GM12878 (cell line): ENCODE measurements at regions not wholly inside any gene's neighbourhood (a gene's known extent, or its start where the extent isn't known, plus 50 kb on each side); places are given as distances from the start of the nearest gene placed in this dataset.

Experiments
- E2F4 ChIP-seq: IDR thresholded peaks from 2 replicates; pipeline ENCODE4 v1.6.1; 2012; ENCODE audit warnings: low read depth, low read length, improper control_type of control experiment
- E2F8 ChIP-seq: fragments of 450-650 bp; IDR thresholded peaks from 2 replicates; pipeline ENCODE4 v1.6.1; 2018; ENCODE audit warnings: mild to moderate bottlenecking, low read depth, moderate library complexity; ENCODE audit not compliant: partially characterized antibody
- KAT2A ChIP-seq: conservative IDR thresholded peaks from 2 replicates; pipeline ENCODE4 v1.6.1; 2011; ENCODE audit warnings: low read depth, low read length; ENCODE audit not compliant: control insufficient read depth
- MEF2A ChIP-seq: IDR thresholded peaks from 2 replicates; pipeline ENCODE4 v1.6.1; 2011; ENCODE audit warnings: low read depth, mild to moderate bottlenecking, low read length, moderate library complexity; ENCODE audit not compliant: insufficient read depth
- MTA2 ChIP-seq: fragments of 450-650 bp; IDR thresholded peaks from 2 replicates; pipeline ENCODE4 v1.6.1; 2016; ENCODE audit warnings: low read depth, mild to moderate bottlenecking, moderate library complexity
- PML ChIP-seq: IDR thresholded peaks from 2 replicates; pipeline ENCODE4 v1.6.1; 2012; ENCODE audit warnings: low read length, inconsistent platforms
- USF1 ChIP-seq: IDR thresholded peaks from 2 replicates; pipeline ENCODE4 v1.6.1; 2011; ENCODE audit warnings: borderline replicate concordance, low read depth, mild to moderate bottlenecking, moderate library complexity, mixed read lengths, low read length; ENCODE audit not compliant: insufficient read depth; ENCODE audit errors: extremely low read length
- ZBTB11 ChIP-seq: fragments of 450-650 bp; formaldehyde crosslinking; IDR thresholded peaks from 2 replicates; pipeline ENCODE4 v1.5.0; 2022; ENCODE audit warnings: mild to moderate bottlenecking, missing genetic modification characterization

GRCh38 chr1:182210417-182210816, 148.9 kb upstream of the ZNF648 start (continued):
- no peak for TF ChIP-seq ZBTB11
- TF ChIP-seq KAT2A, result no peak
- no peak for TF ChIP-seq PML
- no peak for TF ChIP-seq USF1
- TF ChIP-seq E2F4, result no peak
- no peak for TF ChIP-seq E2F8
- TF ChIP-seq MEF2A, result no peak
- TF ChIP-seq MTA2, result no peak
